GM12892 (cell line): ENCODE measurements at regions not wholly inside any gene's neighbourhood (a gene's known extent, or its start where the extent isn't known, plus 50 kb on each side); places are given as distances from the start of the nearest gene placed in this dataset.

Source experiments
- POLR2A ChIP-seq: IDR thresholded peaks from 2 replicates; pipeline ENCODE4 v1.6.1; 2011; ENCODE audit warnings: low read depth, low read length, control low read depth
- POLR2AphosphoS5 ChIP-seq: IDR thresholded peaks from 2 replicates; pipeline ENCODE4 v1.6.1; 2011; ENCODE audit warnings: low read depth, low read length, control low read depth
- TAF1 ChIP-seq: IDR thresholded peaks from 2 replicates; pipeline ENCODE4 v1.6.1; 2011; ENCODE audit warnings: low read depth, mild to moderate bottlenecking, control low read depth, low read length, borderline replicate concordance

GRCh38 chr5:4579679-4580078, 560.5 kb upstream of the ADAMTS16 start:
- no peak for TF ChIP-seq POLR2A
- no peak for TF ChIP-seq POLR2AphosphoS5
- TF ChIP-seq TAF1 = no peak
